ENCODE measurements at regions not wholly inside any gene's neighbourhood (a gene's known extent, or its start where the extent isn't known, plus 50 kb on each side); places are given as distances from the start of the nearest gene placed in this dataset.

- Mint-ChIP-seq H3K27ac (peak overlapping the region in 3 of 7 donors; percentile 1 to 13 (median 7)), H3K4me3 (no peak overlapping the region), H3K27me3 (no peaks in the 10 kb centered on the region), H3K9me3 (no peaks in the 10 kb centered on the region), H3K4me1 (peaks cover 0 to 6% (median 2%) of the 10 kb centered on the region in 4 donors), H3K36me3 (no peaks in the 10 kb centered on the region)
- peak in 1 of 5 donors; percentile 13 for DNase-seq
- Histone ChIP-seq H3K9me3 (ENCODE audit: control insufficient read depth in 1 of 2, low read length in 2 of 2) (no peaks in the 10 kb centered on the region), H3K4me3 (ENCODE audit: low read length in 2 of 2) (no peak overlapping the region), H3K27ac (ENCODE audit: low read depth, low read length) (no peak overlapping the region), H3K36me3 (ENCODE audit: insufficient read depth, low read length) (no peaks in the 10 kb centered on the region), H3K4me1 (ENCODE audit: insufficient read depth, low read length) (peaks cover 2% of the 10 kb centered on the region), H3K27me3 (ENCODE audit: insufficient read depth, low read length) (no peaks in the 10 kb centered on the region)
- POLR2A ChIA-PET (ENCODE audit: partially characterized antibody) = interaction anchor here (0.8 kb wide), 1 partner anchor 34 kb away, joined by 3 read pairs; no protein-coding TSS in a partner anchor
- CTCF ChIA-PET (ENCODE audit: partially characterized antibody) = no interaction called here
- intact Hi-C loops (cut with micrococcal nuclease) = no loop called here
Observed at GRCh38 chr4:1572964-1573720, 111.0 kb downstream of the FAM53A start.

DNA sequence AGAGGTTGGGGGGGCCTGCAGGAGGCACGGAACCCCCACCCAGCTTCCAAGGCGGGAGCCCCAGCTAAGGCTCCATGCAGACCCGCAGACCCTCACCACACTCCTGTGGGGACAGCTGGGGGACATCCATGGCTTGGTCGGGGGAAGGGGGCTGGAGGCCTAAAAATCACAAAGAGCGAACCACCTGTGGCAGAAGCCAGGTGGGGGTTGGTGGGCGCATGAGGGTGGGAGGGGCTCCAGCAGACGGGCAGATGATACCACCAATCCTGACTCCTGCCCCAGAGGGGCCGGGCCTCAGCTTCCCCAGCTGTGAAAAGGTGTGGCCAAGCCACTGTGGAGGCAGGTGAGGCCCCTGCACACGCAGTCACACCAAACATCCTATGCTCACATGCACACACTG lies 111.6 kb downstream of the FAM53A start:
- H3K27ac Mint-ChIP-seq = no peak overlapping the region
- DNase-seq = peak in 1 of 5 donors; percentile 35
- CTCF ChIA-PET (ENCODE audit: partially characterized antibody) = no interaction called here

DNA sequence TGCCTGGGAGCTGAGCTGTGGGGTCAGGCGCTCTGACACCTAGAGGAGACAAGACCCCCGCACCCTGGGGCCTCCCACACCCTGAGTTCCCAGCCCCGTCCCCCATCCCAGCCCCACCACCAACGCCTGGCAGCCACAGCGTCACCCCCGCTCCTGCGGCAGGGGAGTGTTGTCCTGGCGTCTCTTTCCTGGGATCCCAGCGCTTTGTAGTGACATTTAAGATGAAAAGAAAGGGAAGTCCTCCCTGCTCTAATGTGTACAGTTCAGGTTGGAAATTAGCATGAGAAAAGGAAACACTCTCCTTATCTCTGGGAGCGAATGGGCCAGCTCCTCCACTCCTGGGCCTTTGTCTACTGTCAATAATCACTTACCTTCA lies 112.1 kb downstream of the FAM53A start:
- H3K27ac Mint-ChIP-seq = no peak overlapping the region
- Histone ChIP-seq H3K36me3 (ENCODE audit: insufficient read depth, low read length) (no peaks in the 10 kb centered on the region), H3K27ac (ENCODE audit: low read depth, low read length) (no peak overlapping the region), H3K4me3 (ENCODE audit: low read length in 2 of 2) (no peak overlapping the region), H3K27me3 (ENCODE audit: insufficient read depth, low read length) (no peaks in the 10 kb centered on the region), H3K9me3 (ENCODE audit: control insufficient read depth in 1 of 2, low read length in 2 of 2) (no peaks in the 10 kb centered on the region), H3K4me1 (ENCODE audit: insufficient read depth, low read length) (no peaks in the 10 kb centered on the region)
- H3K9me3 Mint-ChIP-seq = no peaks in the 10 kb centered on the region
- H3K27me3 Mint-ChIP-seq = no peaks in the 10 kb centered on the region
- no peaks in the 10 kb centered on the region for H3K36me3 Mint-ChIP-seq
- intact Hi-C loops (cut with micrococcal nuclease) = no loop called here
- peak in 1 of 5 donors; percentile 18 for DNase-seq
- CTCF ChIA-PET (ENCODE audit: partially characterized antibody) = no interaction called here
- no peak overlapping the region for H3K4me3 Mint-ChIP-seq
- H3K4me1 Mint-ChIP-seq = peaks cover 0 to 6% (median 2%) of the 10 kb centered on the region in 4 donors
- POLR2A ChIA-PET (ENCODE audit: partially characterized antibody) = no interaction called here

More for the DNA sequence above, 111.6 kb downstream of the FAM53A start:
- H3K4me3 ChIP-seq (ENCODE audit: low read length in 2 of 2) = no peak overlapping the region
- H3K9me3 ChIP-seq (ENCODE audit: control insufficient read depth in 1 of 2, low read length in 2 of 2) = no peaks in the 10 kb centered on the region
- H3K36me3 Mint-ChIP-seq = no peaks in the 10 kb centered on the region
- no peaks in the 10 kb centered on the region for H3K27me3 ChIP-seq (ENCODE audit: insufficient read depth, low read length)
- no peak overlapping the region for H3K27ac ChIP-seq (ENCODE audit: low read depth, low read length)
- H3K27me3 Mint-ChIP-seq = no peaks in the 10 kb centered on the region
- no peaks in the 10 kb centered on the region for H3K4me1 ChIP-seq (ENCODE audit: insufficient read depth, low read length)
- intact Hi-C loops (cut with micrococcal nuclease) = no loop called here
- H3K4me3 Mint-ChIP-seq = no peak overlapping the region
- peaks cover 0 to 6% (median 2%) of the 10 kb centered on the region in 4 donors for H3K4me1 Mint-ChIP-seq
- H3K9me3 Mint-ChIP-seq = no peaks in the 10 kb centered on the region
- POLR2A ChIA-PET (ENCODE audit: partially characterized antibody) = no interaction called here
- no peaks in the 10 kb centered on the region for H3K36me3 ChIP-seq (ENCODE audit: insufficient read depth, low read length)

DNA sequence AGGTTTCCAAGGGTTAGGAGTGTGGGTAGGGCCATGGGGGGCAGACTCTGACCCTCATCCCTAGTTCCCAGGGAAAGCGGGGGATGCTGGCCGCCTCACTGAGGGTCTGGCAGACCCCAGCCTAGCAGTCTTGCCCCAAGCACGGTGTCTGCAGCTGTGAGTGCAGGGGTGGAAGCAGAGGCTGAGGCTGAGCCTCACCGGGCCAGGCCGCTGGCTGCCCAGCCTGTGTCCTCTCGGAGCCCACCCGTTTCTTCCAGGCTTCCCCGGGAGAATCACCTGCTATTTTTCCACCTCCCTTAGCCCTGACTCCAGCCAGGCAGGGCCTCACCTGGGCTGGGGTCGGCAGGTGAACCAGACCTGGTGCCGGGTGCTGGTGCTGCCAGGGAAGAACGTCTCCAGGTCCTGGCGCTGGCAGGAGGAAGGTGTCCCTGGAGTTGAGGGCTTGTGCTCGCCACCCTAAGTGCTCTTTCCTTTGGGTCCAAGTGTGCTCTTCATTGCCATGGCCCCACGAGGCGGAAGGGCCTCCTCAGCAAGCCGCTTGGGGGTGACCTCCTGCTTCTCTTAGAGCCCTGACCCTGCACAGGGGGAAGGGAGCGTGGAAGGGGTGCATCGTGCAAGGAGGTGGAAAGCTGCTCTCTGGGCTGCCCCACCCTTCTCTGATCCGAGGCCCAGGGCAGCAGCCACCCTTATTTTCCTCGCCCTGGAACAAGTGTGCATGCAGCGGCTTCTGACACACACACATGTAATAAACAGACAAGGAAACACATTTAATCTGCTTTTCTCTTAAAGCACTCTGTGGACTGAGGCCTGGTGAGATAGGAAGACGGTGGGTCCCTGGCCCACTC lies 112.7 kb downstream of the FAM53A start:
- Histone ChIP-seq H3K27ac (ENCODE audit: low read depth, low read length) (no peak overlapping the region), H3K27me3 (ENCODE audit: insufficient read depth, low read length) (no peaks in the 10 kb centered on the region), H3K4me3 (ENCODE audit: low read length in 2 of 2) (no peak overlapping the region), H3K9me3 (ENCODE audit: control insufficient read depth in 1 of 2, low read length in 2 of 2) (no peaks in the 10 kb centered on the region), H3K36me3 (ENCODE audit: insufficient read depth, low read length) (no peaks in the 10 kb centered on the region), H3K4me1 (ENCODE audit: insufficient read depth, low read length) (no peaks in the 10 kb centered on the region)
- POLR2A ChIA-PET (ENCODE audit: partially characterized antibody) = no interaction called here
- Mint-ChIP-seq H3K4me3 (no peak overlapping the region), H3K27me3 (no peaks in the 10 kb centered on the region), H3K4me1 (peaks cover 0 to 6% (median 2%) of the 10 kb centered on the region in 4 donors), H3K27ac (no peak overlapping the region), H3K36me3 (no peaks in the 10 kb centered on the region), H3K9me3 (no peaks in the 10 kb centered on the region)
- DNase-seq = peak in 1 of 5 donors; percentile 17
- intact Hi-C loops (cut with micrococcal nuclease) = no loop called here
- CTCF ChIA-PET (ENCODE audit: partially characterized antibody) = no interaction called here

- no peak overlapping the region for H3K27ac Mint-ChIP-seq
- Histone ChIP-seq H3K36me3 (ENCODE audit: insufficient read depth, low read length) (no peaks in the 10 kb centered on the region), H3K27ac (ENCODE audit: low read depth, low read length) (no peak overlapping the region), H3K4me3 (ENCODE audit: low read length in 2 of 2) (no peak overlapping the region), H3K9me3 (ENCODE audit: control insufficient read depth in 1 of 2, low read length in 2 of 2) (no peaks in the 10 kb centered on the region), H3K27me3 (ENCODE audit: insufficient read depth, low read length) (no peaks in the 10 kb centered on the region), H3K4me1 (ENCODE audit: insufficient read depth, low read length) (peaks cover 7% of the 10 kb centered on the region)
- H3K27me3 Mint-ChIP-seq = peaks cover 0 to 2% of the 10 kb centered on the region in 2 donors
- DNase-seq = no peak
- H3K4me3 Mint-ChIP-seq = no peak overlapping the region
- CTCF ChIA-PET (ENCODE audit: partially characterized antibody) = no interaction called here
- H3K9me3 Mint-ChIP-seq = no peaks in the 10 kb centered on the region
- H3K4me1 Mint-ChIP-seq = peaks cover 0 to 9% (median 5%) of the 10 kb centered on the region in 4 donors
- intact Hi-C loops (cut with micrococcal nuclease) = no loop called here
- H3K36me3 Mint-ChIP-seq = no peaks in the 10 kb centered on the region
- POLR2A ChIA-PET (ENCODE audit: partially characterized antibody) = no interaction called here
Observed at GRCh38 chr4:1570291-1571164, 113.6 kb downstream of the FAM53A start.

DNA sequence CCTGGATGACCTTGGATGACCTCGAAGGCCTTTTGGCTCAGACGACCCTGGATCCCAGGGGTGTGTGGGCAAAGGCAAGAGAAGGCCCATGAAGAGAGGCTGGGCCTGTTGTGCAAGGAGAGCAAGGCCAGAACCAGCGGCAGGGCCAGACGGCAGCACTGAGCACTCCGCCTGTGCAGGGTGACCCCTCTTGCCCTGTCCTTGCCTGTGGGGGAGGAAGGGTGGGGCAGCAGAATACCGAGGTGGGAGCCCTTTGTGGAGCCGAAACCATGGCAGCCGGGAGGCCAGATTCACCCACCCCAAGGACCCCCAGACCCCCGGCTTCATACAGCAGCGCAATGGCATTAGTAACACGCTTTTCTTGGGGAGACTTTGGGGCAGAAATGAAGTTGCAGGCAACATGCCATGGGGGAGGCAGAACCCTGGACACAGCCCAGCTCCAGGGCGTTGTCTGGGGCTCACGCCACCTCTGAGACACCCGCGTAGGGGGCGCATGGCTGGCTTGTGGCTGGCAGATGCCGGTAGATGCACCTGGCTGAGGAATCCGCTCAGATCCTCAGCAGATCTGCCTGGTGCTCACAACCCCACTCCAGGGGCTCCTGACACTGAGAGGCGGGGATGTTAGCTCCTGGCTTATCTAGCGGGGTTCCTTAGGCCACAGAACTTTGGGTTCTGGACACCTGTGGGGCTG lies 114.5 kb downstream of the FAM53A start:
- CTCF ChIA-PET (ENCODE audit: partially characterized antibody) = no interaction called here
- no peak overlapping the region for H3K27ac Mint-ChIP-seq

More for the DNA sequence above, 114.5 kb downstream of the FAM53A start:
- Histone ChIP-seq H3K4me3 (ENCODE audit: low read length in 2 of 2) (no peak overlapping the region), H3K4me1 (ENCODE audit: insufficient read depth, low read length) (peaks cover 10% of the 10 kb centered on the region), H3K27ac (ENCODE audit: low read depth, low read length) (no peak overlapping the region), H3K27me3 (ENCODE audit: insufficient read depth, low read length) (no peaks in the 10 kb centered on the region), H3K36me3 (ENCODE audit: insufficient read depth, low read length) (no peaks in the 10 kb centered on the region), H3K9me3 (ENCODE audit: control insufficient read depth in 1 of 2, low read length in 2 of 2) (no peaks in the 10 kb centered on the region)
- Mint-ChIP-seq H3K9me3 (no peaks in the 10 kb centered on the region), H3K4me3 (no peak overlapping the region), H3K4me1 (peaks cover 0 to 9% (median 5%) of the 10 kb centered on the region in 4 donors), H3K36me3 (no peaks in the 10 kb centered on the region), H3K27me3 (peaks cover 0 to 2% of the 10 kb centered on the region in 2 donors)
- intact Hi-C loops (cut with micrococcal nuclease) = no loop called here
- DNase-seq = peak in 1 of 5 donors; percentile 7
- POLR2A ChIA-PET (ENCODE audit: partially characterized antibody) = interaction anchor here (1.3 kb wide), 1 partner anchor 11 kb away, joined by 4 read pairs; no protein-coding TSS in a partner anchor

All from CD4-positive, alpha-beta memory T cell (primary cell).